ENCODE measurements at regions not wholly inside any gene's neighbourhood (a gene's known extent, or its start where the extent isn't known, plus 50 kb on each side); places are given as distances from the start of the nearest gene placed in this dataset.

GRCh38 chr11:111063726-111064517, 181.6 kb upstream of the POU2AF2 start:
- TF ChIP-seq CTCF (IDR thresholded peaks at IDR 0.05) (no peak), POLR2A (IDR thresholded peaks at IDR 0.05) (no peak)
- Histone ChIP-seq H3K27ac (no peak overlapping the region), H3K4me3 (no peak overlapping the region), H3K27me3 (no peaks in the 10 kb centered on the region), H3K36me3 (no peaks in the 10 kb centered on the region), H3K9me3 (peaks cover 0 to 6% of the 10 kb centered on the region in 2 donors), H3K4me1 (no peaks in the 10 kb centered on the region)
- intact Hi-C loops (cut with DNase I; ENCODE audit: low total_unique reads) = no loop called here
- DNase-seq = no peak

- no peak for DNase-seq
- Histone ChIP-seq H3K4me3 (no peak overlapping the region), H3K4me1 (no peaks in the 10 kb centered on the region), H3K36me3 (no peaks in the 10 kb centered on the region), H3K9me3 (no peaks in the 10 kb centered on the region), H3K27me3 (no peaks in the 10 kb centered on the region), H3K27ac (no peak overlapping the region)
- intact Hi-C loops (cut with DNase I; ENCODE audit: low total_unique reads) = no loop called here
- TF ChIP-seq CTCF (IDR thresholded peaks at IDR 0.05) = no peak
- TF ChIP-seq POLR2A (IDR thresholded peaks at IDR 0.05) = no peak
These were observed 183.1 kb upstream of the POU2AF2 start for GRCh38 chr11:111062420-111062819.

GRCh38 chr11:111059726-111060125, 185.8 kb upstream of the POU2AF2 start:
- H3K36me3 ChIP-seq = no peaks in the 10 kb centered on the region
- intact Hi-C loops (cut with DNase I; ENCODE audit: low total_unique reads) = no loop called here
- no peaks in the 10 kb centered on the region for H3K4me1 ChIP-seq
- no peak overlapping the region for H3K4me3 ChIP-seq
- H3K27me3 ChIP-seq = no peaks in the 10 kb centered on the region
- no peak overlapping the region for H3K27ac ChIP-seq
- DNase-seq = no peak
- TF ChIP-seq CTCF (IDR thresholded peaks at IDR 0.05) (no peak), POLR2A (IDR thresholded peaks at IDR 0.05) (no peak)
- H3K9me3 ChIP-seq = no peaks in the 10 kb centered on the region

- Histone ChIP-seq H3K36me3 (no peaks in the 10 kb centered on the region), H3K9me3 (no peaks in the 10 kb centered on the region), H3K4me3 (no peak overlapping the region), H3K27ac (no peak overlapping the region), H3K4me1 (no peaks in the 10 kb centered on the region), H3K27me3 (no peaks in the 10 kb centered on the region)
- intact Hi-C loops (cut with DNase I; ENCODE audit: low total_unique reads) = no loop called here
- TF ChIP-seq POLR2A (IDR thresholded peaks at IDR 0.05) (no peak), CTCF (IDR thresholded peaks at IDR 0.05) (no peak)
- DNase-seq = no peak
These were observed 196.4 kb upstream of the POU2AF2 start for GRCh38 chr11:111049131-111049530.

- Histone ChIP-seq H3K4me3 (no peak overlapping the region), H3K27ac (no peak overlapping the region), H3K36me3 (no peaks in the 10 kb centered on the region), H3K27me3 (no peaks in the 10 kb centered on the region), H3K9me3 (no peaks in the 10 kb centered on the region), H3K4me1 (no peaks in the 10 kb centered on the region)
- DNase-seq = no peak
- intact Hi-C loops (cut with DNase I; ENCODE audit: low total_unique reads) = no loop called here
- TF ChIP-seq CTCF (IDR thresholded peaks at IDR 0.05) (no peak), POLR2A (IDR thresholded peaks at IDR 0.05) (no peak)
These were observed 198.2 kb upstream of the POU2AF2 start for GRCh38 chr11:111047374-111047773.

All from uterus (tissue), 3 donors.